SK-N-SH (cell line): ENCODE measurements at regions not wholly inside any gene's neighbourhood (a gene's known extent, or its start where the extent isn't known, plus 50 kb on each side); places are given as distances from the start of the nearest gene placed in this dataset.

Source experiments
- EZH2phosphoT487 ChIP-seq: fragments of 200-600 bp; sonication (generic); IDR thresholded peaks from 2 replicates; pipeline ENCODE4 v1.6.1; 2017; ENCODE audit warnings: low read depth, mixed run types, mild to moderate bottlenecking, antibody characterized with exemption, moderate library complexity, borderline replicate concordance
- FOXM1 ChIP-seq: IDR thresholded peaks from 2 replicates; pipeline ENCODE4 v1.4.0; 2012; ENCODE audit warnings: low read depth, mild to moderate bottlenecking
- JUND ChIP-seq: IDR thresholded peaks from 2 replicates; pipeline ENCODE4 v1.4.0; 2012
- POLR2AphosphoS5 ChIP-seq: IDR thresholded peaks from 2 replicates; pipeline ENCODE4 v1.6.1; 2012; ENCODE audit warnings: low read depth, low read length
- RFX5 ChIP-seq: IDR thresholded peaks from 2 replicates; pipeline ENCODE4 v1.6.1; 2012; ENCODE audit warnings: mild to moderate bottlenecking, improper control_type of control experiment, low read length
- TF ChIP-seq, protein P1 (sequence below): fragments of 200-600 bp; sonication (generic); IDR thresholded peaks from 2 replicates; pipeline ENCODE4 v1.6.1; 2017; ENCODE audit warnings: antibody characterized with exemption, mild to moderate bottlenecking, moderate library complexity
- TF ChIP-seq, protein P2 (sequence below): fragments of 150-350 bp; IDR thresholded peaks from 2 replicates; pipeline ENCODE4 v1.6.1; 2017; ENCODE audit warnings: antibody characterized with exemption, low read length, low read depth, borderline replicate concordance
- TF ChIP-seq, protein P3 (sequence below): IDR thresholded peaks from 2 replicates; pipeline ENCODE4 v1.4.0; 2012; ENCODE audit warnings: low read depth
- TF ChIP-seq, protein P4 (sequence below): IDR thresholded peaks from 2 replicates; pipeline ENCODE4 v1.6.1; 2012; ENCODE audit warnings: mild to moderate bottlenecking, low read depth, low read length, moderate library complexity
- TF ChIP-seq, protein P5 (sequence below): fragments of 150-350 bp; IDR thresholded peaks from 2 replicates; pipeline ENCODE4 v1.6.1; 2016; ENCODE audit warnings: mild to moderate bottlenecking, low read depth, low read length

DNA sequence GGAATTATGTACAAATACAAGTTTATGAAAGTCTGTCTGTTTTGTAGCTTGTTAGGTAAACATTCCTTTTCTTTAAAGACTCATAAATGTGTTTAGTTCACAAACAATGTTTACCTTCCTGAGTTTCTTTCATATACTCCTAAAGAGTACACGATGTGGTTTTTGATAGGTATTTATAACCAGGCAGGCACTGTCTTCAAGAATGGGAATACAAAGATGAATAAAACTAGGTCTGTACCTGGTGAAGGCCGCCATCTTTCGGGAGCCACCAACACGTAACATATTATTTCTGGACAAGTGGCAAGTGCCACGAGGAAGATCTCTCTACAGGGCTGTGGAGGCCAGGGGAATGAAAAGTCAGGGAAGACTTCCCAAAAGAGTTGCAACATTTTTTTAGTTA, 144.6 kb upstream of the RASSF8 start:
- TF ChIP-seq, protein P1, sequence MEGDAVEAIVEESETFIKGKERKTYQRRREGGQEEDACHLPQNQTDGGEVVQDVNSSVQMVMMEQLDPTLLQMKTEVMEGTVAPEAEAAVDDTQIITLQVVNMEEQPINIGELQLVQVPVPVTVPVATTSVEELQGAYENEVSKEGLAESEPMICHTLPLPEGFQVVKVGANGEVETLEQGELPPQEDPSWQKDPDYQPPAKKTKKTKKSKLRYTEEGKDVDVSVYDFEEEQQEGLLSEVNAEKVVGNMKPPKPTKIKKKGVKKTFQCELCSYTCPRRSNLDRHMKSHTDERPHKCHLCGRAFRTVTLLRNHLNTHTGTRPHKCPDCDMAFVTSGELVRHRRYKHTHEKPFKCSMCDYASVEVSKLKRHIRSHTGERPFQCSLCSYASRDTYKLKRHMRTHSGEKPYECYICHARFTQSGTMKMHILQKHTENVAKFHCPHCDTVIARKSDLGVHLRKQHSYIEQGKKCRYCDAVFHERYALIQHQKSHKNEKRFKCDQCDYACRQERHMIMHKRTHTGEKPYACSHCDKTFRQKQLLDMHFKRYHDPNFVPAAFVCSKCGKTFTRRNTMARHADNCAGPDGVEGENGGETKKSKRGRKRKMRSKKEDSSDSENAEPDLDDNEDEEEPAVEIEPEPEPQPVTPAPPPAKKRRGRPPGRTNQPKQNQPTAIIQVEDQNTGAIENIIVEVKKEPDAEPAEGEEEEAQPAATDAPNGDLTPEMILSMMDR, result no peak
- TF ChIP-seq RFX5, result no peak
- TF ChIP-seq POLR2AphosphoS5, result no peak
- TF ChIP-seq, protein P2, sequence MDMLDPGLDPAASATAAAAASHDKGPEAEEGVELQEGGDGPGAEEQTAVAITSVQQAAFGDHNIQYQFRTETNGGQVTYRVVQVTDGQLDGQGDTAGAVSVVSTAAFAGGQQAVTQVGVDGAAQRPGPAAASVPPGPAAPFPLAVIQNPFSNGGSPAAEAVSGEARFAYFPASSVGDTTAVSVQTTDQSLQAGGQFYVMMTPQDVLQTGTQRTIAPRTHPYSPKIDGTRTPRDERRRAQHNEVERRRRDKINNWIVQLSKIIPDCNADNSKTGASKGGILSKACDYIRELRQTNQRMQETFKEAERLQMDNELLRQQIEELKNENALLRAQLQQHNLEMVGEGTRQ, result no peak
- TF ChIP-seq JUND, result no peak
- TF ChIP-seq, protein P3, sequence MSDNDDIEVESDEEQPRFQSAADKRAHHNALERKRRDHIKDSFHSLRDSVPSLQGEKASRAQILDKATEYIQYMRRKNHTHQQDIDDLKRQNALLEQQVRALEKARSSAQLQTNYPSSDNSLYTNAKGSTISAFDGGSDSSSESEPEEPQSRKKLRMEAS, result no peak
- TF ChIP-seq, protein P4, sequence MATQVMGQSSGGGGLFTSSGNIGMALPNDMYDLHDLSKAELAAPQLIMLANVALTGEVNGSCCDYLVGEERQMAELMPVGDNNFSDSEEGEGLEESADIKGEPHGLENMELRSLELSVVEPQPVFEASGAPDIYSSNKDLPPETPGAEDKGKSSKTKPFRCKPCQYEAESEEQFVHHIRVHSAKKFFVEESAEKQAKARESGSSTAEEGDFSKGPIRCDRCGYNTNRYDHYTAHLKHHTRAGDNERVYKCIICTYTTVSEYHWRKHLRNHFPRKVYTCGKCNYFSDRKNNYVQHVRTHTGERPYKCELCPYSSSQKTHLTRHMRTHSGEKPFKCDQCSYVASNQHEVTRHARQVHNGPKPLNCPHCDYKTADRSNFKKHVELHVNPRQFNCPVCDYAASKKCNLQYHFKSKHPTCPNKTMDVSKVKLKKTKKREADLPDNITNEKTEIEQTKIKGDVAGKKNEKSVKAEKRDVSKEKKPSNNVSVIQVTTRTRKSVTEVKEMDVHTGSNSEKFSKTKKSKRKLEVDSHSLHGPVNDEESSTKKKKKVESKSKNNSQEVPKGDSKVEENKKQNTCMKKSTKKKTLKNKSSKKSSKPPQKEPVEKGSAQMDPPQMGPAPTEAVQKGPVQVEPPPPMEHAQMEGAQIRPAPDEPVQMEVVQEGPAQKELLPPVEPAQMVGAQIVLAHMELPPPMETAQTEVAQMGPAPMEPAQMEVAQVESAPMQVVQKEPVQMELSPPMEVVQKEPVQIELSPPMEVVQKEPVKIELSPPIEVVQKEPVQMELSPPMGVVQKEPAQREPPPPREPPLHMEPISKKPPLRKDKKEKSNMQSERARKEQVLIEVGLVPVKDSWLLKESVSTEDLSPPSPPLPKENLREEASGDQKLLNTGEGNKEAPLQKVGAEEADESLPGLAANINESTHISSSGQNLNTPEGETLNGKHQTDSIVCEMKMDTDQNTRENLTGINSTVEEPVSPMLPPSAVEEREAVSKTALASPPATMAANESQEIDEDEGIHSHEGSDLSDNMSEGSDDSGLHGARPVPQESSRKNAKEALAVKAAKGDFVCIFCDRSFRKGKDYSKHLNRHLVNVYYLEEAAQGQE, result no peak
- TF ChIP-seq EZH2phosphoT487, result no peak
- TF ChIP-seq, protein P5, sequence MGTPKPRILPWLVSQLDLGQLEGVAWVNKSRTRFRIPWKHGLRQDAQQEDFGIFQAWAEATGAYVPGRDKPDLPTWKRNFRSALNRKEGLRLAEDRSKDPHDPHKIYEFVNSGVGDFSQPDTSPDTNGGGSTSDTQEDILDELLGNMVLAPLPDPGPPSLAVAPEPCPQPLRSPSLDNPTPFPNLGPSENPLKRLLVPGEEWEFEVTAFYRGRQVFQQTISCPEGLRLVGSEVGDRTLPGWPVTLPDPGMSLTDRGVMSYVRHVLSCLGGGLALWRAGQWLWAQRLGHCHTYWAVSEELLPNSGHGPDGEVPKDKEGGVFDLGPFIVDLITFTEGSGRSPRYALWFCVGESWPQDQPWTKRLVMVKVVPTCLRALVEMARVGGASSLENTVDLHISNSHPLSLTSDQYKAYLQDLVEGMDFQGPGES, result no peak
- no peak for TF ChIP-seq FOXM1
